ENCODE measurements at regions not wholly inside any gene's neighbourhood (a gene's known extent, or its start where the extent isn't known, plus 50 kb on each side); places are given as distances from the start of the nearest gene placed in this dataset.

- peaks cover 34 to 46% of the 10 kb centered on the region in 2 experiments for H3K4me1 Mint-ChIP-seq
- H3K9me3 ChIP-seq (ENCODE audit: control insufficient read depth, low read depth, low read length), result no peaks in the 10 kb centered on the region
- H3T11ph ChIP-seq (ENCODE audit: low read length), result no peak overlapping the region
- no peak overlapping the region for H2AFZ ChIP-seq (ENCODE audit: low read length)
- no CpG with 5 or more reads among the region's 3 CpGs for WGBS (ENCODE audit: extremely low coverage, insufficient read length, low lambda C conversion rate)
- no peak overlapping the region for H2BK20ac ChIP-seq (ENCODE audit: low read depth, low read length, poor library complexity, severe bottlenecking)
- peaks cover 4% of the 10 kb centered on the region for H3K4me1 ChIP-seq (ENCODE audit: insufficient read depth, low read length)
- no peak for DNase-seq
- no peak overlapping the region for H3K27ac Mint-ChIP-seq
- H4K5ac ChIP-seq (ENCODE audit: insufficient read length, low read depth, low read length), result no peak overlapping the region
- no peak overlapping the region for H4K91ac ChIP-seq (ENCODE audit: insufficient read length, low read depth, low read length)
- no peak overlapping the region for H3K27ac ChIP-seq (ENCODE audit: insufficient read length, low read depth, low read length)
- no peak overlapping the region for H3K4me2 ChIP-seq (ENCODE audit: insufficient read depth, insufficient read length, low read length)
- no peak for TF ChIP-seq CTCF (conservative IDR thresholded peaks at IDR 0.05)
- H3K27me3 ChIP-seq (ENCODE audit: insufficient read depth, low read length), result no peaks in the 10 kb centered on the region
- H3K4ac ChIP-seq (ENCODE audit: low read depth, low read length), result no peak overlapping the region
- no peaks in the 10 kb centered on the region for H3K79me1 ChIP-seq (ENCODE audit: insufficient read depth, low read depth, low read length, poor library complexity, severe bottlenecking)
- no peaks in the 10 kb centered on the region for H3K23me2 ChIP-seq (ENCODE audit: insufficient read length, low read depth, low read length, poor library complexity, severe bottlenecking)
- H3K14ac ChIP-seq (ENCODE audit: insufficient read depth, low read length), result no peak overlapping the region
- no peak overlapping the region for H3K4me3 Mint-ChIP-seq
- H3K79me2 ChIP-seq (ENCODE audit: insufficient read depth, low read length), result no peaks in the 10 kb centered on the region
- H4K20me1 ChIP-seq (ENCODE audit: control insufficient read depth, insufficient read depth, insufficient read length), result no peaks in the 10 kb centered on the region
- no peak overlapping the region for H3K18ac ChIP-seq (ENCODE audit: insufficient read length, low read depth, low read length)
- no peak overlapping the region for H3K23ac ChIP-seq (ENCODE audit: insufficient read length, low read depth, low read length)
- no peak overlapping the region for H2BK15ac ChIP-seq (ENCODE audit: low read depth, low read length)
- no peak overlapping the region for H3K9ac ChIP-seq (ENCODE audit: extremely low read depth, insufficient read length, low read length)
- no peak overlapping the region for H2BK12ac ChIP-seq (ENCODE audit: insufficient read length, low read depth, low read length)
- no peak overlapping the region for H4K8ac ChIP-seq (replicated peaks; ENCODE audit: insufficient read length, low read depth, low read length)
- peaks cover 2% of the 10 kb centered on the region; the same call in 1 of the 2 replicates for H3K27me3 Mint-ChIP-seq (ENCODE audit: low read depth)
- H2AK5ac ChIP-seq (ENCODE audit: insufficient read length, low read length), result no peak overlapping the region
- H3K9me3 Mint-ChIP-seq, result no peaks in the 10 kb centered on the region
- no peaks in the 10 kb centered on the region for H3K36me3 Mint-ChIP-seq (ENCODE audit: insufficient read depth in 1 of 3, low read depth in 3 of 3)
- no peak overlapping the region for H2BK5ac ChIP-seq (ENCODE audit: insufficient read length, low read length)
- no peak overlapping the region for H2BK120ac ChIP-seq (ENCODE audit: low read depth, low read length, poor library complexity, severe bottlenecking)
- no peak overlapping the region for H3K56ac ChIP-seq (ENCODE audit: insufficient read length, low read depth, low read length)
These were observed 76.6 kb upstream of the BZW1 start for GRCh38 chr2:200735061-200735460.

Data from H9 (cell line).